SK-N-MC (cell line): ENCODE measurements at regions not wholly inside any gene's neighbourhood (a gene's known extent, or its start where the extent isn't known, plus 50 kb on each side); places are given as distances from the start of the nearest gene placed in this dataset.

ENCODE experiments used
- EZH2 ChIP-seq: fragments of 200-600 bp; sonication (generic); IDR thresholded peaks from one replicate; pipeline ENCODE4 v1.6.1; 2017; ENCODE audit warnings: antibody characterized with exemption
- POLR2AphosphoS5 ChIP-seq: IDR thresholded peaks from 2 replicates; pipeline ENCODE4 v1.6.1; 2012; ENCODE audit warnings: mild to moderate bottlenecking, low read depth, low read length, borderline replicate concordance

DNA sequence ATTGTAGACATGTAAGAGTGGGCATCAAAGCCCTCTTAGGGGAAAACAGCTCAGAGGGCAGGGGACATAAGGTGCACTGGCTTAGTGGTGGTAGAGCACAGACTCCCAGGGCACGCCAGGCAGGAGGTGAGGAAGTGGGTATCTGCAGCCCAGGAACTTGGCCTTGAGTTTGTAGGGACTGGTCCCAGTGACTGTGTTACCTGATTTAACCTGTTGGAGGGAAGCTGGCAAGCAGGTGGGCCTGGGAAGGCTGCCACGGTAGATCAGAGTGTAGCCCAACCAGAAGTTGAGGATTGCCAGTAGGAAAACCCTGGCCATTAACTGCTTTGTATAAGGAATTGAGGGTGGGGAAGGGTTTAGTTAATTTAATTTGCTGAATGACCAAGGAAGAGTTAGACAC, 417.5 kb upstream of the C2CD4B start:
- no peak for TF ChIP-seq POLR2AphosphoS5
- TF ChIP-seq EZH2 = no peak
